ENCODE measurements at regions not wholly inside any gene's neighbourhood (a gene's known extent, or its start where the extent isn't known, plus 50 kb on each side); places are given as distances from the start of the nearest gene placed in this dataset.

DNA sequence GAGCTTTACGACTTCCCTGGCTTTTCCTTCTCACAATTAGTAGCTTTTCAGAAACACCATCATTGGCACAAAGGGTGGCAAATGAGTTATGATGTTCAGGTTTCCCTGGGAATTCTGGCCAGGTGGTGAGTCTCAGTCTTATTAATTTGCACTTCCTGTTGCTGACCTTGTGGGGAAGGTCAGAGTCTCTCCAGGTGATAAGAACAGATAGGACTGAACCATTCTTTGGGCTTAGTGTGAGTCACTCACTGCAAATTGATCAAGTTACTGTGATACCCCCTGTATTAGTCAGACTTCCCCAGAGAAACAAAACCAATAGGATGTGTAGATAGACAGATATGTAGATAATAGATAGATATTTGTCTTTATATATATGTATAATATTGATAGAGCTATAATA is 53.8 kb upstream of the RANBP3L start:
- no peak for DNase-seq
- no peaks in the 10 kb centered on the region for H3K4me1 ChIP-seq (replicated peaks; ENCODE audit: insufficient read depth)
- no peaks in the 10 kb centered on the region for H3K9me2 ChIP-seq (ENCODE audit: insufficient read depth)
- no peaks in the 10 kb centered on the region for H3K79me2 ChIP-seq (ENCODE audit: low read depth)
- no peaks in the 10 kb centered on the region for H3K36me3 ChIP-seq (ENCODE audit: low read depth)
- no peak overlapping the region for H3K4me3 ChIP-seq
- intact Hi-C loops (cut with micrococcal nuclease; ENCODE audit: unreplicated experiment), result no loop called here
- ChIA-PET POLR2A (ENCODE audit: unreplicated experiment) (no interaction called here), CTCF (no interaction called here)
- H3K9me3 ChIP-seq (ENCODE audit: insufficient read depth, low read depth), result no peaks in the 10 kb centered on the region
- no peak for TF ChIP-seq EZH2 (IDR thresholded peaks at IDR 0.05; ENCODE audit: low read depth)
- TF ChIP-seq CTCF (conservative IDR thresholded peaks at IDR 0.05), result no peak
- no TSS peak for BruUV-seq (replicated peaks)
- no peaks in the 10 kb centered on the region for H4K20me1 ChIP-seq (ENCODE audit: insufficient read depth)
- H3K4me2 ChIP-seq, result no peak overlapping the region
- H3F3A ChIP-seq (ENCODE audit: insufficient read depth, low read depth), result no peaks in the 10 kb centered on the region
- no peak overlapping the region for H3K27ac ChIP-seq
- no peak overlapping the region for H2AFZ ChIP-seq
- no peaks in the 10 kb centered on the region for H3K27me3 ChIP-seq (ENCODE audit: insufficient read depth, low read depth)

DNA sequence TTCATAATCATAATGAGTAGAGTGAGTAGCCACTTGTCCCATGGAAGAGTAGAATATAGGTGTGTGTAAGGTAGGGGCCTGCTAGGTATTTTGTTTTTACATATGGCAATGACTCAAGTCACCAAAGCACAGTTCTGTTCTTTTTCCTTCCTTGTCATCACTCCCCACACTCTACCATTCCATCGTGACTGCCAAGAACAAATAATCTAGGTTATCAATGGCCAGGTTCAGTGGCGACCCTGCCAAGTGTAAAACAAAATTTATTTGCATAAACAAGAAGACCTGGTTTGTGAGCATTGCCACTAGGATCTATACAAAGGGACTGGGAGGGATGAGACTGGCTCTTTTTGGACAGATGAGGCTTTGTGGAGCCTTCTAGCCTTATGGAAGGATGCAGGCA is 55.2 kb upstream of the RANBP3L start:
- no peaks in the 10 kb centered on the region for H3K79me2 ChIP-seq (ENCODE audit: low read depth)
- H3K9me2 ChIP-seq (ENCODE audit: insufficient read depth), result no peaks in the 10 kb centered on the region
- DNase-seq, result no peak
- POLR2A ChIA-PET (ENCODE audit: unreplicated experiment), result no interaction called here
- no peak for TF ChIP-seq EZH2 (IDR thresholded peaks at IDR 0.05; ENCODE audit: low read depth)
- no peak for TF ChIP-seq CTCF (conservative IDR thresholded peaks at IDR 0.05)
- no peaks in the 10 kb centered on the region for H3K36me3 ChIP-seq (ENCODE audit: low read depth)
- intact Hi-C loops (cut with micrococcal nuclease; ENCODE audit: unreplicated experiment), result no loop called here
- H3K9me3 ChIP-seq (ENCODE audit: insufficient read depth, low read depth), result no peaks in the 10 kb centered on the region
- no peak overlapping the region for H3K27ac ChIP-seq
- CTCF ChIA-PET, result no interaction called here
- H3K27me3 ChIP-seq (ENCODE audit: insufficient read depth, low read depth), result no peaks in the 10 kb centered on the region
- no peaks in the 10 kb centered on the region for H3K4me1 ChIP-seq (replicated peaks; ENCODE audit: insufficient read depth)
- H4K20me1 ChIP-seq (ENCODE audit: insufficient read depth), result no peaks in the 10 kb centered on the region
- H3K4me3 ChIP-seq, result no peak overlapping the region
- H3F3A ChIP-seq (ENCODE audit: insufficient read depth, low read depth), result no peaks in the 10 kb centered on the region
- H2AFZ ChIP-seq, result no peak overlapping the region
- no TSS peak for BruUV-seq (replicated peaks)
- no peak overlapping the region for H3K4me2 ChIP-seq

GRCh38 chr5:36357391-36357975 is 55.8 kb upstream of the RANBP3L start:
- H2AFZ ChIP-seq, result no peak overlapping the region
- no peaks in the 10 kb centered on the region for H3K9me2 ChIP-seq (ENCODE audit: insufficient read depth)
- H3K4me1 ChIP-seq (replicated peaks; ENCODE audit: insufficient read depth), result no peaks in the 10 kb centered on the region
- H3K27ac ChIP-seq, result no peak overlapping the region
- H3K36me3 ChIP-seq (ENCODE audit: low read depth), result no peaks in the 10 kb centered on the region
- H3F3A ChIP-seq (ENCODE audit: insufficient read depth, low read depth), result no peaks in the 10 kb centered on the region
- no peaks in the 10 kb centered on the region for H4K20me1 ChIP-seq (ENCODE audit: insufficient read depth)
- H3K9me3 ChIP-seq (ENCODE audit: insufficient read depth, low read depth), result no peaks in the 10 kb centered on the region
- BruUV-seq (replicated peaks), result no TSS peak
- intact Hi-C loops (cut with micrococcal nuclease; ENCODE audit: unreplicated experiment), result no loop called here
- no peaks in the 10 kb centered on the region for H3K27me3 ChIP-seq (ENCODE audit: insufficient read depth, low read depth)
- no peak for DNase-seq
- no peaks in the 10 kb centered on the region for H3K79me2 ChIP-seq (ENCODE audit: low read depth)
- no peak overlapping the region for H3K4me3 ChIP-seq
- no peak overlapping the region for H3K4me2 ChIP-seq
- ChIA-PET CTCF (no interaction called here), POLR2A (ENCODE audit: unreplicated experiment) (no interaction called here)
- TF ChIP-seq CTCF (conservative IDR thresholded peaks at IDR 0.05) (no peak), EZH2 (IDR thresholded peaks at IDR 0.05; ENCODE audit: low read depth) (no peak)
